Activated T-helper 1 cell treated with Interleukin-2 at 50 U/mL for 16 hours (primary cell): ENCODE measurements at regions not wholly inside any gene's neighbourhood (a gene's known extent, or its start where the extent isn't known, plus 50 kb on each side); places are given as distances from the start of the nearest gene placed in this dataset.
"Not testable (repeated sequence)": the region's sequence is repeated elsewhere in the genome, so short reads cannot be mapped to it uniquely, and the experiment has no call there.

Experiments
- DNase-seq: peaks from one replicate; pipeline ENCODE4 v3.0.0-alpha.2; 2020; ENCODE audit warnings: low read depth

GRCh38 chr3:87489892-87490291, 213.5 kb upstream of the POU1F1 start:
- no peak for DNase-seq

- DNase-seq = no peak
These were observed 212.4 kb upstream of the POU1F1 start for GRCh38 chr3:87488765-87489164.

GRCh38 chr3:87486635-87487034, 210.3 kb upstream of the POU1F1 start:
- not testable (repeated sequence) for DNase-seq

- no peak for DNase-seq
These were observed 209.7 kb upstream of the POU1F1 start for GRCh38 chr3:87486115-87486514.

GRCh38 chr3:87478716-87479115, 202.3 kb upstream of the POU1F1 start:
- no peak for DNase-seq

- DNase-seq = no peak
These were observed 197.6 kb upstream of the POU1F1 start for GRCh38 chr3:87473944-87474343.

GRCh38 chr3:87468938-87469337, 192.6 kb upstream of the POU1F1 start:
- DNase-seq = no peak

- DNase-seq = no peak
These were observed 191.9 kb upstream of the POU1F1 start for GRCh38 chr3:87468235-87468634.

- DNase-seq = no peak
These were observed 185.8 kb upstream of the POU1F1 start for GRCh38 chr3:87462228-87462627.

- DNase-seq = no peak
These were observed 185.1 kb upstream of the POU1F1 start for GRCh38 chr3:87461443-87461842.

- DNase-seq = no peak
These were observed 184.7 kb upstream of the POU1F1 start for GRCh38 chr3:87461036-87461435.

GRCh38 chr3:87448558-87448957, 172.2 kb upstream of the POU1F1 start:
- DNase-seq = no peak

- DNase-seq = no peak
These were observed 170.5 kb upstream of the POU1F1 start for GRCh38 chr3:87446849-87447387.

- no peak for DNase-seq
These were observed 166.1 kb upstream of the POU1F1 start for GRCh38 chr3:87442470-87442869.

GRCh38 chr3:87437765-87438164, 161.4 kb upstream of the POU1F1 start:
- no peak for DNase-seq

GRCh38 chr3:87436781-87437543, 160.6 kb upstream of the POU1F1 start:
- no peak for DNase-seq

GRCh38 chr3:87435926-87436620, 159.7 kb upstream of the POU1F1 start:
- DNase-seq = no peak

GRCh38 chr3:87433445-87433844, 157.1 kb upstream of the POU1F1 start:
- not testable (repeated sequence) for DNase-seq

- DNase-seq = no peak
These were observed 150.5 kb upstream of the POU1F1 start for GRCh38 chr3:87426918-87427317.

GRCh38 chr3:87425056-87425455, 148.7 kb upstream of the POU1F1 start:
- DNase-seq = no peak

- DNase-seq = no peak
These were observed 147.0 kb upstream of the POU1F1 start for GRCh38 chr3:87423336-87423735.

- DNase-seq = no peak
These were observed 145.9 kb upstream of the POU1F1 start for GRCh38 chr3:87422333-87422732.

GRCh38 chr3:87420171-87420570, 143.8 kb upstream of the POU1F1 start:
- no peak for DNase-seq
